K562 (cell line): ENCODE measurements at regions not wholly inside any gene's neighbourhood (a gene's known extent, or its start where the extent isn't known, plus 50 kb on each side); places are given as distances from the start of the nearest gene placed in this dataset.

Experiments
- ATAC-seq: fragments of 200-7000 bp; cut with Tn5 transposase; 3 replicates; pipeline ENCODE4 v1.9.1; 2020; ENCODE audit warnings: moderate library complexity
- BruUV-seq: library from RNA; stranded (reverse); fragments of 400-500 nt; replicated peaks from 2 replicates; lab custom pipeline; 2021; lab: Mats Ljungman, UMichigan
- CTCF ChIA-PET: fragments of 300-600 bp; formaldehyde crosslinking; extraction: SDS; loops from one replicate; lab custom pipeline; 2021; ENCODE audit warnings: low intra/inter-chr PET ratio; lab: Yijun Ruan, JAX
- POLR2A ChIA-PET: fragments of 300-600, 350-650 bp; sonication (Branson Sonifier 250); formaldehyde crosslinking; extraction: SDS; loops from one replicate; lab custom pipeline; 2021; ENCODE audit warnings: antibody characterized with exemption, inconsistent platforms; lab: Yijun Ruan, JAX
- DNase-seq, 4 experiments: peaks; one replicate each; pipeline versions ENCODE4 v3.0.0 to v3.0.0-alpha.2; 2011 to 2018; ENCODE audit warnings: low spot score in 3 of 4, mixed read lengths in 3 of 4; ENCODE audit errors: extremely low read depth in 1 of 4
- FAIRE-seq: peaks from 2 replicates; lab custom pipeline; 2011; peaks lifted over from hg19 to GRCh38; lab: Jason Lieb, UNC
- H2AFZ ChIP-seq: 2 replicates; pipeline ENCODE4 v1.6.0; 2011; ENCODE audit warnings: low read depth, low read length, control low read depth, inconsistent platforms
- H3K27ac ChIP-seq: fragments of 200-600 bp; 3 replicates; pipeline ENCODE4 v1.8.0; 2011; ENCODE audit warnings: low read depth, mild to moderate bottlenecking, control low read depth, inconsistent platforms, low read length, moderate library complexity, mixed read lengths; ENCODE audit errors: extremely low read depth
- H3K27me3 ChIP-seq, 2 experiments: fragments of 300-600 bp in 1 of 2; 2 replicates in 1 of 2; 3 replicates in 1 of 2; pipeline versions ENCODE4 v1.6.0 to v1.8.0; 2011; ENCODE audit warnings: inconsistent platforms in 2 of 2, low read length in 2 of 2, mild to moderate bottlenecking in 1 of 2, mixed read lengths in 1 of 2, moderate library complexity in 1 of 2; ENCODE audit not compliant: control insufficient read depth in 2 of 2, insufficient read depth in 2 of 2
- H3K36me3 ChIP-seq: fragments of 300-600 bp; 3 replicates; pipeline ENCODE4 v1.8.0; 2011; ENCODE audit warnings: mild to moderate bottlenecking, low read length, inconsistent platforms; ENCODE audit not compliant: control insufficient read depth, insufficient read depth
- H3K4me1 ChIP-seq, 2 experiments: fragments of 200-600 bp in 1 of 2; replicated peaks in 1 of 2; 2 replicates in 1 of 2; 3 replicates in 1 of 2; pipeline versions ENCODE4 v1.5.1 to v1.8.0; 2011; ENCODE audit warnings: inconsistent platforms in 2 of 2, low read length in 2 of 2, mild to moderate bottlenecking in 1 of 2, mixed read lengths in 1 of 2, moderate library complexity in 1 of 2; ENCODE audit not compliant: control insufficient read depth in 2 of 2, insufficient read depth in 2 of 2
- H3K4me2 ChIP-seq: 2 replicates; pipeline ENCODE4 v1.6.1; 2011; ENCODE audit warnings: low read length, control low read depth, inconsistent platforms, mixed read lengths; ENCODE audit not compliant: insufficient read depth
- H3K4me3 ChIP-seq: fragments of 200-600 bp; sonication (generic), shearing (Covaris generic); 2 replicates; pipeline ENCODE4 v1.5.1; 2016; ENCODE audit warnings: control low read depth, inconsistent platforms
- H3K79me2 ChIP-seq: fragments of 200-600 bp; 3 replicates; pipeline ENCODE4 v1.8.0; 2011; ENCODE audit warnings: low read length, inconsistent platforms; ENCODE audit not compliant: control insufficient read depth, insufficient read depth
- H3K9ac ChIP-seq, 2 experiments: 2 replicates each; pipeline versions ENCODE4 v1.6.0 to v1.6.1; 2011; ENCODE audit warnings: low read depth in 2 of 2, low read length in 2 of 2, control low read depth in 1 of 2, inconsistent platforms in 1 of 2, mild to moderate bottlenecking in 1 of 2, mixed read lengths in 1 of 2; ENCODE audit not compliant: insufficient read depth in 1 of 2
- H3K9me1 ChIP-seq: one replicate; pipeline ENCODE4 v1.6.0; 2011; ENCODE audit warnings: inconsistent platforms, mild to moderate bottlenecking, low read length, moderate library complexity; ENCODE audit not compliant: control insufficient read depth, insufficient read depth
- H3K9me3 ChIP-seq: replicated peaks from 2 replicates; pipeline ENCODE4 v1.5.1; 2011; ENCODE audit warnings: low read depth, low read length, inconsistent platforms; ENCODE audit not compliant: control insufficient read depth, insufficient read depth
- H4K20me1 ChIP-seq: replicated peaks from 2 replicates; pipeline ENCODE4 v1.6.1; 2011; ENCODE audit warnings: low read length, inconsistent platforms, mixed read lengths; ENCODE audit not compliant: control insufficient read depth, insufficient read depth
- DACH1 ChIP-seq: fragments of 450-650 bp; IDR thresholded peaks from 2 replicates; pipeline ENCODE4 v1.6.1; 2018; ENCODE audit not compliant: partially characterized antibody
- FOXK2 ChIP-seq, 2 experiments: fragments of 450-650 bp; IDR thresholded peaks in 1 of 2; conservative IDR thresholded peaks in 1 of 2; 2 replicates each; pipeline ENCODE4 v1.6.1; 2016; ENCODE audit warnings: low read depth in 2 of 2, mild to moderate bottlenecking in 1 of 2
- IFI16 ChIP-seq: fragments of 250-450 bp; sonication (Bioruptor Pico); IDR thresholded peaks from 2 replicates; pipeline ENCODE4 v2.1.2; 2022; ENCODE audit warnings: mild to moderate bottlenecking, inconsistent platforms
- JUN ChIP-seq, 2 experiments: sonication (generic) in 1 of 2; formaldehyde crosslinking in 1 of 2; IDR thresholded peaks; 2 replicates each; pipeline versions ENCODE4 v1.6.1 to v1.8.0; 2012 to 2022; ENCODE audit warnings: borderline replicate concordance in 2 of 2, mild to moderate bottlenecking in 2 of 2, improper control_type of control experiment in 1 of 2, low read depth in 1 of 2, low read length in 1 of 2, missing genetic modification reagents in 1 of 2
- KAT7 ChIP-seq: sonication (generic); formaldehyde crosslinking; IDR thresholded peaks from 2 replicates; pipeline ENCODE4 v1.8.0; 2022; ENCODE audit warnings: missing genetic modification reagents, mild to moderate bottlenecking, borderline replicate concordance
- MTA2 ChIP-seq: fragments of 450-650 bp; IDR thresholded peaks from 2 replicates; pipeline ENCODE4 v1.6.1; 2016; ENCODE audit warnings: low read depth
- RAD21 ChIP-seq, 2 experiments: fragments of 250-450 bp in 1 of 2; fragments of 450-650 bp in 1 of 2; sonication (Bioruptor Pico) in 1 of 2; formaldehyde crosslinking in 1 of 2; IDR thresholded peaks in 1 of 2; conservative IDR thresholded peaks in 1 of 2; 2 replicates each; pipeline versions ENCODE4 v1.4.0 to v1.8.0; 2020 to 2022; ENCODE audit warnings: mild to moderate bottlenecking in 2 of 2, moderate library complexity in 1 of 2
- RBM25 ChIP-seq: fragments of 200-400 bp; formaldehyde crosslinking; IDR thresholded peaks from 2 replicates; pipeline ENCODE4 v1.6.1; 2018; ENCODE audit warnings: low read length, low read depth, moderate library complexity; ENCODE audit not compliant: severe bottlenecking
- RFX1 ChIP-seq: fragments of 450-650 bp; IDR thresholded peaks from 2 replicates; pipeline ENCODE4 v1.6.1; 2016; ENCODE audit warnings: mild to moderate bottlenecking, moderate library complexity
- SPI1 ChIP-seq: IDR thresholded peaks from 2 replicates; pipeline ENCODE4 v1.6.1; 2011; ENCODE audit warnings: low read depth, low read length, control low read depth, borderline replicate concordance
- ZNF232 ChIP-seq: sonication (generic); formaldehyde crosslinking; IDR thresholded peaks from 2 replicates; pipeline ENCODE4 v1.8.0; 2022; ENCODE audit warnings: mild to moderate bottlenecking, missing genetic modification reagents
- ZNF24 ChIP-seq: fragments of 450-650 bp; IDR thresholded peaks from 2 replicates; pipeline ENCODE4 v1.6.1; 2016
- ZNF668 ChIP-seq: fragments of 250-450 bp; sonication (Bioruptor Pico); IDR thresholded peaks from 2 replicates; pipeline ENCODE4 v1.8.0; 2022; ENCODE audit warnings: mild to moderate bottlenecking, inconsistent platforms
- ZNF766 ChIP-seq: fragments of 200-800 bp; sonication (Bioruptor generic); conservative IDR thresholded peaks from 2 replicates; pipeline ENCODE4 v1.6.1; 2016; ENCODE audit warnings: missing genetic modification characterization, missing compliant biosample characterization
- ZNF780A ChIP-seq: fragments of 250-450 bp; sonication (Bioruptor Pico); IDR thresholded peaks from 2 replicates; pipeline ENCODE4 v1.5.0; 2021; ENCODE audit warnings: mild to moderate bottlenecking
- WGBS: fragments of 100-300 bp; shearing (Covaris generic); methylation state at CpG from one replicate; pipeline ENCODE4 v1.1.6; 2016; ENCODE audit warnings: low coverage, mixed read lengths; ENCODE audit not compliant: insufficient coverage; ENCODE audit errors: missing lambda C conversion rate; 5-methylcytosine and 5-hydroxymethylcytosine counted together
- in situ Hi-C: fragments of 300-500 bp; cut with MboI; formaldehyde crosslinking; loops from 4 replicates; pipeline ENCODE4 v1.15.0; 2018; ENCODE audit warnings: inconsistent platforms, mixed read lengths
- intact Hi-C: fragments of 100-400 bp; cut with micrococcal nuclease; formaldehyde crosslinking; loops from 2 replicates; pipeline ENCODE4 v1.14.2; 2022
- TF ChIP-seq, protein P1 (sequence below): fragments of 450-650 bp; IDR thresholded peaks from 2 replicates; pipeline ENCODE4 v1.6.1; 2017; ENCODE audit warnings: antibody characterized with exemption, mild to moderate bottlenecking
- TF ChIP-seq, protein P2 (sequence below): fragments of 450-650 bp; formaldehyde crosslinking; IDR thresholded peaks from 2 replicates; pipeline ENCODE4 v1.4.0; 2020; ENCODE audit warnings: mild to moderate bottlenecking

DNA sequence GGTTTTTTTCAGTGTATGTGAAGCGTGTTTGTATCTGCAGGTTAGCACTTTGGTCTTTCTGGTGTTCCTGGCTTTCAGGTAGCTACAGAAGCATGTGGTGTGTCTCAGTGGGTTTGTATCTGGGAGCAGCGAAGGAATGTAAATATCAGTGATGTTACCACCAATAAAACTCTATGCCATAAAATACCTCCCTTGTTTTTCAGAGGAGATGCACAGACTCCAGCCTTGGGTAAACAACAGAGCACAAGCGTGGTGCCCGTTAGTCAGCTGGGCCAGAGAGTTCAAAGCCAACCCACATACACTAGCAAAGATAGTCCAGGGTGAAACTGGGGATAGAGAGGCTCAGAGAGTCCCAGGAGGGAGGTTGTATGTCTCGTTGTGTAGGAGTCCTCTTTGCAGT lies 393.8 kb downstream of the SMOC2 start:
- no TSS peak for BruUV-seq
- 2% methylated on average over 5 of the region's 5 CpGs for WGBS
- no peaks in the 10 kb centered on the region for H3K79me2 ChIP-seq
- no peak overlapping the region for H3K4me3 ChIP-seq
- intact Hi-C loops (no loop called here), in situ Hi-C loops (no loop called here)
- CTCF ChIA-PET, result no interaction called here
- no peaks in the 10 kb centered on the region for H3K9me3 ChIP-seq
- no peak overlapping the region for H2AFZ ChIP-seq
- no peak overlapping the region for H3K4me2 ChIP-seq
- no peak overlapping the region for H3K27ac ChIP-seq
- no peak for FAIRE-seq
- H3K9me1 ChIP-seq, result no peaks in the 10 kb centered on the region
- POLR2A ChIA-PET, result no interaction called here
- no peak overlapping the region for H3K9ac ChIP-seq
- TF ChIP-seq ZNF232 (no peak), ZNF780A (no peak), JUN (IDR thresholded peaks at IDR 0.05; ENCODE audit: borderline replicate concordance, low read depth, low read length) (no peak), JUN (CRISPR knock-in tag; IDR thresholded peaks at IDR 0.05; ENCODE audit: borderline replicate concordance) (no peak), ZNF668 (CRISPR knock-in tag) (no peak), FOXK2 (conservative IDR thresholded peaks at IDR 0.05 in 1 of 2, IDR thresholded peaks at IDR 0.05 in 1 of 2; ENCODE audit: low read depth in 2 of 2) (no peak), MTA2 (no peak), KAT7 (CRISPR knock-in tag) (no peak), ZNF24 (no peak), RBM25 (no peak), SPI1 (no peak), ZNF766 (CRISPR knock-in tag) (no peak), RAD21 (CRISPR knock-in tag; conservative IDR thresholded peaks at IDR 0.05 in 1 of 2, IDR thresholded peaks at IDR 0.05 in 1 of 2) (no peak), IFI16 (no peak), RFX1 (no peak), DACH1 (no peak)
- TF ChIP-seq, protein P1, sequence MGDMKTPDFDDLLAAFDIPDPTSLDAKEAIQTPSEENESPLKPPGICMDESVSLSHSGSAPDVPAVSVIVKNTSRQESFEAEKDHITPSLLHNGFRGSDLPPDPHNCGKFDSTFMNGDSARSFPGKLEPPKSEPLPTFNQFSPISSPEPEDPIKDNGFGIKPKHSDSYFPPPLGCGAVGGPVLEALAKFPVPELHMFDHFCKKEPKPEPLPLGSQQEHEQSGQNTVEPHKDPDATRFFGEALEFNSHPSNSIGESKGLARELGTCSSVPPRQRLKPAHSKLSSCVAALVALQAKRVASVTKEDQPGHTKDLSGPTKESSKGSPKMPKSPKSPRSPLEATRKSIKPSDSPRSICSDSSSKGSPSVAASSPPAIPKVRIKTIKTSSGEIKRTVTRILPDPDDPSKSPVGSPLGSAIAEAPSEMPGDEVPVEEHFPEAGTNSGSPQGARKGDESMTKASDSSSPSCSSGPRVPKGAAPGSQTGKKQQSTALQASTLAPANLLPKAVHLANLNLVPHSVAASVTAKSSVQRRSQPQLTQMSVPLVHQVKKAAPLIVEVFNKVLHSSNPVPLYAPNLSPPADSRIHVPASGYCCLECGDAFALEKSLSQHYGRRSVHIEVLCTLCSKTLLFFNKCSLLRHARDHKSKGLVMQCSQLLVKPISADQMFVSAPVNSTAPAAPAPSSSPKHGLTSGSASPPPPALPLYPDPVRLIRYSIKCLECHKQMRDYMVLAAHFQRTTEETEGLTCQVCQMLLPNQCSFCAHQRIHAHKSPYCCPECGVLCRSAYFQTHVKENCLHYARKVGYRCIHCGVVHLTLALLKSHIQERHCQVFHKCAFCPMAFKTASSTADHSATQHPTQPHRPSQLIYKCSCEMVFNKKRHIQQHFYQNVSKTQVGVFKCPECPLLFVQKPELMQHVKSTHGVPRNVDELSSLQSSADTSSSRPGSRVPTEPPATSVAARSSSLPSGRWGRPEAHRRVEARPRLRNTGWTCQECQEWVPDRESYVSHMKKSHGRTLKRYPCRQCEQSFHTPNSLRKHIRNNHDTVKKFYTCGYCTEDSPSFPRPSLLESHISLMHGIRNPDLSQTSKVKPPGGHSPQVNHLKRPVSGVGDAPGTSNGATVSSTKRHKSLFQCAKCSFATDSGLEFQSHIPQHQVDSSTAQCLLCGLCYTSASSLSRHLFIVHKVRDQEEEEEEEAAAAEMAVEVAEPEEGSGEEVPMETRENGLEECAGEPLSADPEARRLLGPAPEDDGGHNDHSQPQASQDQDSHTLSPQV, result no peak
- TF ChIP-seq, protein P2, sequence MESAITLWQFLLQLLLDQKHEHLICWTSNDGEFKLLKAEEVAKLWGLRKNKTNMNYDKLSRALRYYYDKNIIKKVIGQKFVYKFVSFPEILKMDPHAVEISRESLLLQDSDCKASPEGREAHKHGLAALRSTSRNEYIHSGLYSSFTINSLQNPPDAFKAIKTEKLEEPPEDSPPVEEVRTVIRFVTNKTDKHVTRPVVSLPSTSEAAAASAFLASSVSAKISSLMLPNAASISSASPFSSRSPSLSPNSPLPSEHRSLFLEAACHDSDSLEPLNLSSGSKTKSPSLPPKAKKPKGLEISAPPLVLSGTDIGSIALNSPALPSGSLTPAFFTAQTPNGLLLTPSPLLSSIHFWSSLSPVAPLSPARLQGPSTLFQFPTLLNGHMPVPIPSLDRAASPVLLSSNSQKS, result no peak
- TF ChIP-seq, all 486 proteins: peak for 0
- no peak for DNase-seq
- no peaks in the 10 kb centered on the region for H3K36me3 ChIP-seq
- ATAC-seq, result no peak
- H3K27me3 ChIP-seq, result peaks cover 31 to 33% of the 10 kb centered on the region in 2 experiments
- no peaks in the 10 kb centered on the region for H4K20me1 ChIP-seq
- no peaks in the 10 kb centered on the region for H3K4me1 ChIP-seq
